H1 (cell line): ENCODE measurements at regions not wholly inside any gene's neighbourhood (a gene's known extent, or its start where the extent isn't known, plus 50 kb on each side); places are given as distances from the start of the nearest gene placed in this dataset.

ENCODE experiments used
- BCL11A ChIP-seq, 2 experiments: IDR thresholded peaks; one replicate each; pipeline ENCODE4 v1.6.1; 2011; ENCODE audit warnings: low read depth in 2 of 2, low read length in 2 of 2, mild to moderate bottlenecking in 2 of 2
- CTBP2 ChIP-seq: IDR thresholded peaks from 2 replicates; pipeline ENCODE4 v1.7.0; 2011; ENCODE audit warnings: borderline replicate concordance, mild to moderate bottlenecking, moderate library complexity, mixed read lengths, low read length; ENCODE audit not compliant: insufficient read depth, insufficient read length
- JUN ChIP-seq: IDR thresholded peaks from 2 replicates; pipeline ENCODE4 v1.6.1; 2011; ENCODE audit warnings: low read depth, mild to moderate bottlenecking, improper control_type of control experiment, low read length
- RFX5 ChIP-seq: IDR thresholded peaks from 2 replicates; pipeline ENCODE4 v1.6.1; 2011; ENCODE audit warnings: low read depth, low read length, improper control_type of control experiment, borderline replicate concordance
- TBP ChIP-seq: IDR thresholded peaks from 2 replicates; pipeline ENCODE4 v1.6.1; 2011; ENCODE audit warnings: low read depth, low read length, improper control_type of control experiment
- TF ChIP-seq, protein P1 (sequence below): fragments of 300-600 bp; sonication (generic); IDR thresholded peaks from 2 replicates; pipeline ENCODE4 v1.7.1; 2012; ENCODE audit warnings: low read length, moderate library complexity, mild to moderate bottlenecking, inconsistent platforms; ENCODE audit not compliant: insufficient replicate concordance
- TF ChIP-seq, protein P2 (sequence below): IDR thresholded peaks from 2 replicates; pipeline ENCODE4 v1.6.1; 2011; ENCODE audit warnings: low read depth, mild to moderate bottlenecking, low read length; ENCODE audit not compliant: insufficient read depth
- TF ChIP-seq, protein P3 (sequence below): IDR thresholded peaks from 2 replicates; pipeline ENCODE4 v1.6.1; 2011; ENCODE audit warnings: low read length, improper control_type of control experiment

DNA sequence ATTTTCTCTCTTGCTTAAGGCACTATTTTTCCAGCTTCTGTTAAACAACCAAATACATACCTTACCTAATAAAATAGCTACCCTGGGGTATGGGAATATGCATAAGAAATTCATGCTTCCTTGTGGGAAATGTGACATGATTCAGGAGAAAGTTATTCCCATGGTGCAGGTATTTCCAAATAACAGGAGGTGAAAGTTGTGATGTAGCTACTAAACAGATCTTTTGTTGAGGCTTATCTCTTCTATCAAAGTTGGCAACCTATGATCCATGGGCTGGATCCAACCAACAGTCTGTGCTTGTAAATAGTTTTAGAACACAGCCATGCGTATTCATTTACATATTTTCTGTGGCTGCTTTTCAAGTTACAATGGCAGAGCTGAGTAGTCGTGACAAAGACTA, 177.8 kb upstream of the NBEA start (continued):
- TF ChIP-seq, protein P1, sequence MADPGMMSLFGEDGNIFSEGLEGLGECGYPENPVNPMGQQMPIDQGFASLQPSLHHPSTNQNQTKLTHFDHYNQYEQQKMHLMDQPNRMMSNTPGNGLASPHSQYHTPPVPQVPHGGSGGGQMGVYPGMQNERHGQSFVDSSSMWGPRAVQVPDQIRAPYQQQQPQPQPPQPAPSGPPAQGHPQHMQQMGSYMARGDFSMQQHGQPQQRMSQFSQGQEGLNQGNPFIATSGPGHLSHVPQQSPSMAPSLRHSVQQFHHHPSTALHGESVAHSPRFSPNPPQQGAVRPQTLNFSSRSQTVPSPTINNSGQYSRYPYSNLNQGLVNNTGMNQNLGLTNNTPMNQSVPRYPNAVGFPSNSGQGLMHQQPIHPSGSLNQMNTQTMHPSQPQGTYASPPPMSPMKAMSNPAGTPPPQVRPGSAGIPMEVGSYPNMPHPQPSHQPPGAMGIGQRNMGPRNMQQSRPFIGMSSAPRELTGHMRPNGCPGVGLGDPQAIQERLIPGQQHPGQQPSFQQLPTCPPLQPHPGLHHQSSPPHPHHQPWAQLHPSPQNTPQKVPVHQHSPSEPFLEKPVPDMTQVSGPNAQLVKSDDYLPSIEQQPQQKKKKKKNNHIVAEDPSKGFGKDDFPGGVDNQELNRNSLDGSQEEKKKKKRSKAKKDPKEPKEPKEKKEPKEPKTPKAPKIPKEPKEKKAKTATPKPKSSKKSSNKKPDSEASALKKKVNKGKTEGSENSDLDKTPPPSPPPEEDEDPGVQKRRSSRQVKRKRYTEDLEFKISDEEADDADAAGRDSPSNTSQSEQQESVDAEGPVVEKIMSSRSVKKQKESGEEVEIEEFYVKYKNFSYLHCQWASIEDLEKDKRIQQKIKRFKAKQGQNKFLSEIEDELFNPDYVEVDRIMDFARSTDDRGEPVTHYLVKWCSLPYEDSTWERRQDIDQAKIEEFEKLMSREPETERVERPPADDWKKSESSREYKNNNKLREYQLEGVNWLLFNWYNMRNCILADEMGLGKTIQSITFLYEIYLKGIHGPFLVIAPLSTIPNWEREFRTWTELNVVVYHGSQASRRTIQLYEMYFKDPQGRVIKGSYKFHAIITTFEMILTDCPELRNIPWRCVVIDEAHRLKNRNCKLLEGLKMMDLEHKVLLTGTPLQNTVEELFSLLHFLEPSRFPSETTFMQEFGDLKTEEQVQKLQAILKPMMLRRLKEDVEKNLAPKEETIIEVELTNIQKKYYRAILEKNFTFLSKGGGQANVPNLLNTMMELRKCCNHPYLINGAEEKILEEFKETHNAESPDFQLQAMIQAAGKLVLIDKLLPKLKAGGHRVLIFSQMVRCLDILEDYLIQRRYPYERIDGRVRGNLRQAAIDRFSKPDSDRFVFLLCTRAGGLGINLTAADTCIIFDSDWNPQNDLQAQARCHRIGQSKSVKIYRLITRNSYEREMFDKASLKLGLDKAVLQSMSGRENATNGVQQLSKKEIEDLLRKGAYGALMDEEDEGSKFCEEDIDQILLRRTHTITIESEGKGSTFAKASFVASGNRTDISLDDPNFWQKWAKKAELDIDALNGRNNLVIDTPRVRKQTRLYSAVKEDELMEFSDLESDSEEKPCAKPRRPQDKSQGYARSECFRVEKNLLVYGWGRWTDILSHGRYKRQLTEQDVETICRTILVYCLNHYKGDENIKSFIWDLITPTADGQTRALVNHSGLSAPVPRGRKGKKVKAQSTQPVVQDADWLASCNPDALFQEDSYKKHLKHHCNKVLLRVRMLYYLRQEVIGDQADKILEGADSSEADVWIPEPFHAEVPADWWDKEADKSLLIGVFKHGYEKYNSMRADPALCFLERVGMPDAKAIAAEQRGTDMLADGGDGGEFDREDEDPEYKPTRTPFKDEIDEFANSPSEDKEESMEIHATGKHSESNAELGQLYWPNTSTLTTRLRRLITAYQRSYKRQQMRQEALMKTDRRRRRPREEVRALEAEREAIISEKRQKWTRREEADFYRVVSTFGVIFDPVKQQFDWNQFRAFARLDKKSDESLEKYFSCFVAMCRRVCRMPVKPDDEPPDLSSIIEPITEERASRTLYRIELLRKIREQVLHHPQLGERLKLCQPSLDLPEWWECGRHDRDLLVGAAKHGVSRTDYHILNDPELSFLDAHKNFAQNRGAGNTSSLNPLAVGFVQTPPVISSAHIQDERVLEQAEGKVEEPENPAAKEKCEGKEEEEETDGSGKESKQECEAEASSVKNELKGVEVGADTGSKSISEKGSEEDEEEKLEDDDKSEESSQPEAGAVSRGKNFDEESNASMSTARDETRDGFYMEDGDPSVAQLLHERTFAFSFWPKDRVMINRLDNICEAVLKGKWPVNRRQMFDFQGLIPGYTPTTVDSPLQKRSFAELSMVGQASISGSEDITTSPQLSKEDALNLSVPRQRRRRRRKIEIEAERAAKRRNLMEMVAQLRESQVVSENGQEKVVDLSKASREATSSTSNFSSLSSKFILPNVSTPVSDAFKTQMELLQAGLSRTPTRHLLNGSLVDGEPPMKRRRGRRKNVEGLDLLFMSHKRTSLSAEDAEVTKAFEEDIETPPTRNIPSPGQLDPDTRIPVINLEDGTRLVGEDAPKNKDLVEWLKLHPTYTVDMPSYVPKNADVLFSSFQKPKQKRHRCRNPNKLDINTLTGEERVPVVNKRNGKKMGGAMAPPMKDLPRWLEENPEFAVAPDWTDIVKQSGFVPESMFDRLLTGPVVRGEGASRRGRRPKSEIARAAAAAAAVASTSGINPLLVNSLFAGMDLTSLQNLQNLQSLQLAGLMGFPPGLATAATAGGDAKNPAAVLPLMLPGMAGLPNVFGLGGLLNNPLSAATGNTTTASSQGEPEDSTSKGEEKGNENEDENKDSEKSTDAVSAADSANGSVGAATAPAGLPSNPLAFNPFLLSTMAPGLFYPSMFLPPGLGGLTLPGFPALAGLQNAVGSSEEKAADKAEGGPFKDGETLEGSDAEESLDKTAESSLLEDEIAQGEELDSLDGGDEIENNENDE, result no peak
- TF ChIP-seq TBP, result no peak
- TF ChIP-seq JUN, result no peak
- TF ChIP-seq RFX5, result no peak
- TF ChIP-seq, protein P2, sequence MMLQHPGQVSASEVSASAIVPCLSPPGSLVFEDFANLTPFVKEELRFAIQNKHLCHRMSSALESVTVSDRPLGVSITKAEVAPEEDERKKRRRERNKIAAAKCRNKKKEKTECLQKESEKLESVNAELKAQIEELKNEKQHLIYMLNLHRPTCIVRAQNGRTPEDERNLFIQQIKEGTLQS, result no peak
- TF ChIP-seq BCL11A (IDR thresholded peaks at IDR 0.05; ENCODE audit: low read depth in 2 of 2, low read length in 2 of 2), result no peak
- TF ChIP-seq, protein P3, sequence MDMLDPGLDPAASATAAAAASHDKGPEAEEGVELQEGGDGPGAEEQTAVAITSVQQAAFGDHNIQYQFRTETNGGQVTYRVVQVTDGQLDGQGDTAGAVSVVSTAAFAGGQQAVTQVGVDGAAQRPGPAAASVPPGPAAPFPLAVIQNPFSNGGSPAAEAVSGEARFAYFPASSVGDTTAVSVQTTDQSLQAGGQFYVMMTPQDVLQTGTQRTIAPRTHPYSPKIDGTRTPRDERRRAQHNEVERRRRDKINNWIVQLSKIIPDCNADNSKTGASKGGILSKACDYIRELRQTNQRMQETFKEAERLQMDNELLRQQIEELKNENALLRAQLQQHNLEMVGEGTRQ, result no peak
- no peak for TF ChIP-seq CTBP2
